ENCODE measurements at regions not wholly inside any gene's neighbourhood (a gene's known extent, or its start where the extent isn't known, plus 50 kb on each side); places are given as distances from the start of the nearest gene placed in this dataset.

GRCh38 chr11:131193031-131193501, 177.3 kb upstream of the NTM start:
- no peak for TF ChIP-seq CTCF (IDR thresholded peaks at IDR 0.05)
- no peak for TF ChIP-seq NFYB (CRISPR knock-in tag; conservative IDR thresholded peaks at IDR 0.05; ENCODE audit: low read depth)
- TF ChIP-seq NR3C1 (CRISPR knock-in tag; conservative IDR thresholded peaks at IDR 0.05; ENCODE audit: low read depth), result no peak
- no peak for TF ChIP-seq JUN (CRISPR knock-in tag; IDR thresholded peaks at IDR 0.05)
- TF ChIP-seq PREB (CRISPR knock-in tag; IDR thresholded peaks at IDR 0.05; ENCODE audit: borderline replicate concordance), result no peak
- TF ChIP-seq MAX (CRISPR knock-in tag; IDR thresholded peaks at IDR 0.05), result no peak
- no peak for TF ChIP-seq MXD4 (CRISPR knock-in tag; IDR thresholded peaks at IDR 0.05; ENCODE audit: borderline replicate concordance)
- TF ChIP-seq ZNF121 (CRISPR knock-in tag; IDR thresholded peaks at IDR 0.05), result no peak
- no peak for TF ChIP-seq ATF2 (CRISPR knock-in tag; IDR thresholded peaks at IDR 0.05; ENCODE audit: borderline replicate concordance, low read depth)
- TF ChIP-seq HMGA2 (CRISPR knock-in tag; IDR thresholded peaks at IDR 0.05), result no peak
- no peak for TF ChIP-seq AFF4 (CRISPR knock-in tag; IDR thresholded peaks at IDR 0.05; ENCODE audit: borderline replicate concordance)
- no peak for TF ChIP-seq ZNF219 (CRISPR knock-in tag; IDR thresholded peaks at IDR 0.05; ENCODE audit: borderline replicate concordance)
- TF ChIP-seq TEAD4 (CRISPR knock-in tag; IDR thresholded peaks at IDR 0.05), result no peak
